Endothelial cell of umbilical vein (primary cell): ENCODE measurements at regions not wholly inside any gene's neighbourhood (a gene's known extent, or its start where the extent isn't known, plus 50 kb on each side); places are given as distances from the start of the nearest gene placed in this dataset.

ENCODE experiments used
- BruUV-seq: library from RNA; stranded (reverse); fragments of 400-500 nt; replicated peaks from 2 replicates; lab custom pipeline; 2021; lab: Mats Ljungman, UMichigan
- CTCF ChIA-PET: fragments of 300-600, 350-600 bp; sonication (Branson Sonifier 250); formaldehyde crosslinking; loops from one replicate; lab custom pipeline; 2021; ENCODE audit warnings: antibody characterized with exemption, inconsistent platforms; lab: Charles Lee
- POLR2A ChIA-PET: fragments of 300-600, 350-600 bp; sonication (Branson Sonifier 250); formaldehyde crosslinking; loops from one replicate; lab custom pipeline; 2021; ENCODE audit warnings: antibody characterized with exemption, inconsistent platforms; lab: Charles Lee
- DNase-seq: peaks from one replicate; pipeline ENCODE4 v3.0.0-alpha.2; 2011; ENCODE audit warnings: low read depth, low spot score
- FAIRE-seq: peaks from 2 replicates; lab custom pipeline; 2011; peaks lifted over from hg19 to GRCh38; lab: Jason Lieb, UNC
- H2AFZ ChIP-seq: 2 replicates; pipeline ENCODE4 v1.6.0; 2012; ENCODE audit warnings: low read depth, low read length, control low read depth, inconsistent platforms
- H3K27ac ChIP-seq: 2 replicates; pipeline ENCODE4 v1.5.1; 2011; ENCODE audit warnings: low read depth, mild to moderate bottlenecking, control low read depth, low read length, moderate library complexity; ENCODE audit not compliant: insufficient read depth
- H3K27me3 ChIP-seq, 2 experiments: 2 replicates each; pipeline versions ENCODE4 v1.6.0 to v1.6.1; 2011; ENCODE audit warnings: low read length in 2 of 2, mixed read lengths in 1 of 2; ENCODE audit not compliant: control insufficient read depth in 2 of 2, insufficient read depth in 2 of 2
- H3K36me3 ChIP-seq, 2 experiments: 2 replicates in 1 of 2; 3 replicates in 1 of 2; pipeline ENCODE4 v1.5.1; 2011; ENCODE audit warnings: low read length in 2 of 2, mild to moderate bottlenecking in 1 of 2, moderate library complexity in 1 of 2; ENCODE audit not compliant: control insufficient read depth in 2 of 2, insufficient read depth in 2 of 2; ENCODE audit errors: extremely low read depth in 1 of 2
- H3K4me1 ChIP-seq: 3 replicates; pipeline ENCODE4 v1.5.1; 2011; ENCODE audit warnings: mild to moderate bottlenecking, low read length; ENCODE audit not compliant: control insufficient read depth, insufficient read depth; ENCODE audit errors: extremely low read depth
- H3K4me2 ChIP-seq: 2 replicates; pipeline ENCODE4 v1.6.1; 2011; ENCODE audit warnings: low read length, control low read depth, mixed read lengths; ENCODE audit not compliant: insufficient read depth
- H3K4me3 ChIP-seq, 3 experiments: fragments of 200-600 bp in 1 of 3; sonication (generic), shearing (Covaris generic) in 1 of 3; replicated peaks in 1 of 3; 2 replicates each; pipeline ENCODE4 v1.5.1; 2011 to 2016; ENCODE audit warnings: control low read depth in 3 of 3, low read length in 3 of 3, mild to moderate bottlenecking in 2 of 3, inconsistent platforms in 1 of 3, low read depth in 1 of 3, moderate library complexity in 1 of 3; ENCODE audit not compliant: insufficient read depth in 1 of 3
- H3K79me2 ChIP-seq: 2 replicates; pipeline ENCODE4 v1.6.0; 2012; ENCODE audit warnings: low read length, inconsistent platforms; ENCODE audit not compliant: control insufficient read depth, insufficient read depth
- H3K9ac ChIP-seq: replicated peaks from 2 replicates; pipeline ENCODE3; 2011; ENCODE audit warnings: low read length, control low read depth; ENCODE audit not compliant: insufficient read depth; ENCODE audit errors: extremely low read depth
- H3K9me1 ChIP-seq: replicated peaks from 3 replicates; pipeline ENCODE4 v1.6.0; 2011; ENCODE audit warnings: mild to moderate bottlenecking, low read length; ENCODE audit not compliant: control insufficient read depth, insufficient read depth; ENCODE audit errors: extremely low read depth
- H3K9me3 ChIP-seq: replicated peaks from 2 replicates; pipeline ENCODE4 v1.5.1; 2012; ENCODE audit warnings: low read length, inconsistent platforms; ENCODE audit not compliant: control insufficient read depth, insufficient read depth
- H4K20me1 ChIP-seq: replicated peaks from 2 replicates; pipeline ENCODE3; 2011; ENCODE audit warnings: mild to moderate bottlenecking, low read length; ENCODE audit not compliant: control insufficient read depth, insufficient read depth; ENCODE audit errors: extremely low read depth
- CTCF ChIP-seq, 2 donors: IDR thresholded peaks; 1 replicate in 1 of 2; 2 replicates in 1 of 2; pipeline ENCODE4 v1.5.1; 2011; ENCODE audit warnings: low read length in 2 of 2, mild to moderate bottlenecking in 2 of 2, moderate library complexity in 2 of 2, control low read depth in 1 of 2, inconsistent platforms in 1 of 2, low read depth in 1 of 2; ENCODE audit not compliant: insufficient read depth in 1 of 2; ENCODE audit errors: extremely low read depth in 1 of 2
- EZH2 ChIP-seq: IDR thresholded peaks from 2 replicates; pipeline ENCODE4 v1.6.1; 2012; ENCODE audit warnings: borderline replicate concordance, low read depth, mild to moderate bottlenecking, moderate library complexity, low read length, inconsistent platforms; ENCODE audit not compliant: severe bottlenecking
- FOS ChIP-seq: IDR thresholded peaks from 2 replicates; pipeline ENCODE4 v1.6.1; 2011; ENCODE audit warnings: mild to moderate bottlenecking, low read length, moderate library complexity, borderline replicate concordance; ENCODE audit not compliant: insufficient read depth
- GATA2 ChIP-seq: IDR thresholded peaks from 2 replicates; pipeline ENCODE4 v1.7.0; 2011; ENCODE audit warnings: low read depth, mild to moderate bottlenecking, moderate library complexity, mixed read lengths, low read length; ENCODE audit not compliant: insufficient read length, insufficient read depth
- JUN ChIP-seq: IDR thresholded peaks from 2 replicates; pipeline ENCODE4 v1.6.1; 2011; ENCODE audit warnings: borderline replicate concordance, low read depth; ENCODE audit not compliant: insufficient read length, insufficient read depth
- MAX ChIP-seq: IDR thresholded peaks from 2 replicates; pipeline ENCODE4 v1.6.1; 2011; ENCODE audit not compliant: insufficient read depth, insufficient read length
- MYC ChIP-seq: IDR thresholded peaks from one replicate; pipeline ENCODE4 v1.6.1; 2011; ENCODE audit warnings: mild to moderate bottlenecking, low read depth, low read length
- POLR2A ChIP-seq: IDR thresholded peaks from 2 replicates; pipeline ENCODE4 v1.6.1; 2012; ENCODE audit warnings: low read depth, mild to moderate bottlenecking, control low read depth, low read length
- POLR2AphosphoS5 ChIP-seq: IDR thresholded peaks from 2 replicates; pipeline ENCODE4 v1.6.1; 2012; ENCODE audit warnings: low read depth, mild to moderate bottlenecking, control low read depth, low read length, moderate library complexity; ENCODE audit not compliant: insufficient read depth
- dilution Hi-C: fragments of 300-500 bp; cut with MboI; formaldehyde crosslinking; loops from one replicate; pipeline ENCODE4 v1.15.0; 2019; ENCODE audit warnings: low sequenced_read_pairs; ENCODE audit not compliant: extremely low pct_ligation_motif_present
- intact Hi-C: fragments of 100-400 bp; cut with micrococcal nuclease; formaldehyde crosslinking; loops from one replicate; pipeline ENCODE4 v1.10.0; 2022

DNA sequence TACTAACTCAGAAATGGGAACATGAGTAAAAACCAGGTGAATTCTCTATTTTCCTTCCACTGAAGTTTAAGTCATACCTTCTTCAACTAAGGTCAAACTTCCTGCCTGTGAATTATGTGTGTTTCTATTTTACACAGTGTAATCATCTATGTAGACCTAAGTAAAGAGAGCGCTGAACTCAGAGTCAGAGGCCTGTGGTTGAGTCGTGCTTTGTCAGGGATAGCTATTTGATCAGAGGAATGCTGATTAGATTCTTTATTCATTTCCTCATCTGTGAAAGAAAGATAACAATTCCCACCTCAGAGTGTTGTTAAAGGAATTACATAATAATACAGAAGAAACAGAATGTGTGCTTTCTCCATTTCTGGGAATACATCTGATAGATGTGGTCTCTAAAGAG is 654.1 kb downstream of the STIM2 start:
- CTCF ChIA-PET: no interaction called here
- Histone ChIP-seq H3K27me3 (no peaks in the 10 kb centered on the region), H3K4me1 (no peaks in the 10 kb centered on the region), H4K20me1 (no peaks in the 10 kb centered on the region), H3K27ac (no peak overlapping the region), H3K9me1 (no peaks in the 10 kb centered on the region), H3K9me3 (no peaks in the 10 kb centered on the region), H3K4me2 (no peak overlapping the region), H3K79me2 (no peaks in the 10 kb centered on the region), H2AFZ (no peak overlapping the region), H3K4me3 (no peak overlapping the region), H3K9ac (no peak overlapping the region), H3K36me3 (no peaks in the 10 kb centered on the region)
- no TSS peak for BruUV-seq
- dilution Hi-C loops: no loop called here
- POLR2A ChIA-PET: no interaction called here
- intact Hi-C loops: no loop called here
- no peak for FAIRE-seq
- no peak for TF ChIP-seq MAX
- no peak for TF ChIP-seq MYC
- TF ChIP-seq EZH2: no peak
- DNase-seq: no peak

DNA sequence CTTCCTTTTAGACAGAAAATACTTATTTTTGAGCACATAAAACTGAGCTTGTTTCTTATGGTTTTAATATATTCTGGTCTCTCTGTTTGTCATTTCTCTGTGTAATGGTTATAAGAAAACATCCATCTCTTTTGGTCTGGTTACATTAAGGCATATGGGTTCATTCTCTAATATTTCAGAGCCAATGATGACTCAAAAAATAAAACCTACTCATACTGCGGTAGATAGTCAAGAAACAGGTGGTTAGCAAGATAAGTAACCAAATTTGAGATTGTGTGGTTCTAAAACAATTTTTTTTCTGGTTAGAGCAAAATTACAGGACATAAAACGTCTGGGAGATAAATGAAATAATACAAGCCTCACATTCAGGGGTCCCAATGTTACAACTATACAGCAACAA is 654.5 kb downstream of the STIM2 start:
- Histone ChIP-seq H3K36me3 (no peaks in the 10 kb centered on the region), H3K79me2 (no peaks in the 10 kb centered on the region), H3K27me3 (no peaks in the 10 kb centered on the region), H3K27ac (no peak overlapping the region), H3K4me1 (no peaks in the 10 kb centered on the region), H3K4me2 (no peak overlapping the region), H3K4me3 (no peak overlapping the region), H3K9ac (no peak overlapping the region), H3K9me3 (no peaks in the 10 kb centered on the region), H2AFZ (no peak overlapping the region), H4K20me1 (no peaks in the 10 kb centered on the region), H3K9me1 (no peaks in the 10 kb centered on the region)
- intact Hi-C loops (no loop called here), dilution Hi-C loops (no loop called here)
- TF ChIP-seq JUN (no peak), POLR2A (no peak), FOS (no peak), GATA2 (no peak), MAX (no peak), CTCF (IDR thresholded peaks at IDR 0.05; ENCODE audit: extremely low read depth in 1 of 2, insufficient read depth in 1 of 2, low read depth in 1 of 2, low read length in 2 of 2) (no peak), EZH2 (no peak), MYC (no peak), POLR2AphosphoS5 (no peak)
- DNase-seq (no peak), FAIRE-seq (no peak)
- POLR2A ChIA-PET: no interaction called here
- no TSS peak for BruUV-seq
- CTCF ChIA-PET: no interaction called here
